Smooth muscle cell of the brain vasculature (primary cell): ENCODE measurements at regions not wholly inside any gene's neighbourhood (a gene's known extent, or its start where the extent isn't known, plus 50 kb on each side); places are given as distances from the start of the nearest gene placed in this dataset.
"Not testable (repeated sequence)": the region's sequence is repeated elsewhere in the genome, so short reads cannot be mapped to it uniquely, and the experiment has no call there.

Experiments used
- DNase-seq: peaks from one replicate; pipeline ENCODE4 v3.0.0-alpha.2; 2012; ENCODE audit warnings: low read depth, low spot score

DNA sequence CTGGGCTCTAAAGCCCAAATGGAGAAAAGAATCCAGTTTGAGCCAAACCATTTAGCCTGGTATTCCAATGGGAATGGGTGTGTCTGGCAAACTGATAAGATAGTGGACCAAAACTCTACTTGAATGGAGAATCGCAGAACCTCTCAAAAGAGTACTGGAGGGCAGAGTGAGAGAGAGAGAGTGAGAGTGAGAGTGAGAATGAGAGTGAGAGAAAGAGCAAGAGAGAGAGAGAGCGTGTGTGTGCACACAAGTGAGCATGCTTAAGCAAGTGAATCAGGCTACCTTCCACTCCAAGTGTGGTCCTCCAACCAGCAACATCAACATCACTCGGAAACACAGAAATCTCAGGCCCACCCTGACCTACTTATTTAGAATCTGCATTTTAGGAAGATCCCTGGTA is 58.8 kb downstream of the UQCRFS1 start:
- no peak for DNase-seq

GRCh38 chr19:29145756-29146155 is 67.2 kb downstream of the UQCRFS1 start:
- no peak for DNase-seq

DNA sequence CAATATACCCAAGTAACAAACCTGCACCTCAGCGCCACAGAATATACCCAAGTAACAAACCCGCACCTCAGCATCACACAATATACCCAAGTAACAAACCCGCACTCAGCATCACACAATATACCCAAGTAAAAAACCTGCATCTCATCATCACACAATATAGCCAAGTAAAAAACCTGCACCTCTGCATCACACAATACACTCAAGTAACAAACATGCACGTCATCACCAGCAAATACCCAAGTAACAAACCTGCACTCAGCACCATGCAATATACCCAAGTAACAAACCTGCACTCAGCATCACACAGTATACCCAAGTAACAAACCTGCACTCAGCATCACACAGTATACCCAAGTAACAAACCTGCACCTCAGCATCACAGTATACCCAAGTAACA is 69.8 kb downstream of the UQCRFS1 start:
- DNase-seq: no peak

- no peak for DNase-seq
Observed at GRCh38 chr19:29139227-29139626, 73.7 kb downstream of the UQCRFS1 start.

- DNase-seq: not testable (repeated sequence)
Observed at GRCh38 chr19:29138206-29138605, 74.7 kb downstream of the UQCRFS1 start.

GRCh38 chr19:29131456-29131855 is 81.5 kb downstream of the UQCRFS1 start:
- DNase-seq: no peak

DNA sequence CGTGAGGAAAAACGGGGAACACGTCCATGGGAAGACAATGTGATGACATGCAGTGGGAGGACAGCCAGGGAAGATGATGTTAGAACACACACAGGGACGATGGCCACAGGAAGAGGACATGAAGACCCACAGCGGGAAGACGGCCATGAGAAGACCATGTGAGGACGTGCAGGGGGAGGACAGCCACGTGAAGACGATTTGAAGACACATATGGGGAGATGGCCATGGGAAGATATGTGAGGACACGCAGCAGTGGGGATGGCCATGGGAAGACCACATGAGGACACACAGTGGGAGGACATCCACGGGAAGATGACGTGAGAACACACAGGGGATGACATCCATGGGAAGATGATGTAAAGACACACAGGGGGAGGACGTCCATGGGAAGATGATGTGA is 83.8 kb downstream of the UQCRFS1 start:
- no peak for DNase-seq

DNA sequence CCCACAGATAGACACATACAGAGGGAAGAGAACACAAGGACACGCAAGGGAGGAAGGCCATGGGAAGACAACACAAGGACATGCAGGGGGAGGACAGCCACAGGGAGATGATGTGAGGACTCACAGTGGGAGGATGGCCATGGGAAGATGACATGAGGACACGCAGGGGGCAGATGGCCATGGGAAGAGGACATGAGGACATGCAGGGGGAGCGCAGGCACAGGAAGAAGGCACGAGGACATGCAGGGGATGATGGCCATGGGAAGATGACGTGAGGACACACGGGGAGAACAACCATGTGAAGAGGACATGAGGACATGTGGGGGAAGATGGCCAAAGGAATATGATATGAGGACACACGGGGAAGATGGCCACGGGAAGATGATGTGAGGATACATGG is 84.7 kb downstream of the UQCRFS1 start:
- DNase-seq: no peak

DNA sequence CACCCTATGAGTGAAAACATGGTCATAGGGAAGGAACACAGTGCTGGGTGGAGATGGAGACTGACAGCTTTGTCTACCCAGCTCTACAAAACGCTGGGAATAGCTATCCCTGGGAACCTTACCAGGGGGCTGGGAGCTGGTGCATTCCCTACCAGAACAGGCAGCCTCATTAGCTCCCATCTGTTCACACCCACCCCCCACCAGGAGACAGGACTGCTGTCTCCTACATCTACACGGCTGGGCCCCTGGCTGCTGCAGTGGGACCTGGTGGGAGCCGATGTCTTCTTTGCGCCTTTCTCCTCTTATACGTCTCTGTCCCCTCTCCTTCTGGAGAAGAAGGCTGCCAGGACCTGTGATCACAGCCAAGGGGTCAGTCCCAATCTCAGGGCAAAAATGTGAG is 90.8 kb downstream of the UQCRFS1 start:
- DNase-seq: no peak

DNA sequence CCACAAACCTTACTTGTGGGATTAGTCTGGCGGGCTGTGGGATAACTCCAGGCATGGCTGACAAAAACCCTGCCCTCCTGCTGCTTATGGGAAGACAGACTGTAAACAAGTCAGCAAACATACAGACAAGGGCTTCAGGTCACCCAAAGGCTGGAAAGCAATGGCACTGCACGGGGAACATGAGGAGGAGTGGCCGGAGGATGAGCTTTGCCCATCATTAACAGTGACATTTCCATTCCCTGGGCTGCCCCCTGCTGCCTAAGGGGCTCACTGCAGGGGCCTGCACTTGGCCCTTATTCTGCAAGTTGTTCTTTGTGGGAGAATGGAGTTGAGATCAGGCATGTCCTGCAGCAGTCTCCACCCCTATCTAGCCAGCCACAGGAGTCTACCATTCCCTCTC is 91.3 kb downstream of the UQCRFS1 start:
- DNase-seq: no peak

- no peak for DNase-seq
Observed at GRCh38 chr19:29120466-29120865, 92.5 kb downstream of the UQCRFS1 start.

DNA sequence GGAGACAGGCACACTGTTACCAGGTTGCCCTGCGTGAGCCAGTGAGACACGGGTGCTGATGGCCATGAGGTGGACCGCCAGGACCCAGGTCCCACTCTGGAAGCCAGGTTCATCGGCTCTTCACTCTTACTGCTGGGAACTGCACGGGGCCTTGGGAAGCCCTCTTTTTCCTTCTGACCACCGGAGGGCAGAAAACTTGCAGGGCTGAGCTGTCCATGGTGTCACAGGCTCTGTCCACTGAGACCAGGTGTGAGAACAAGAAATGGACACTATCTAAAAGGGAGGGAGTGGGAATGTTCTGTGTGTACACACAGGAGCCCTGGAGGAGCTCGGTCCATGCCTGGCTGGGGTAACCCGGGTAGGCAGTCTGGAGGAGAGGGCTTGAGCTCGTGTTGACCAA is 93.4 kb downstream of the UQCRFS1 start:
- no peak for DNase-seq

GRCh38 chr19:29118389-29118788 is 94.6 kb downstream of the UQCRFS1 start:
- no peak for DNase-seq

- DNase-seq: no peak
Observed at GRCh38 chr19:29117926-29118325, 95.0 kb downstream of the UQCRFS1 start.

DNA sequence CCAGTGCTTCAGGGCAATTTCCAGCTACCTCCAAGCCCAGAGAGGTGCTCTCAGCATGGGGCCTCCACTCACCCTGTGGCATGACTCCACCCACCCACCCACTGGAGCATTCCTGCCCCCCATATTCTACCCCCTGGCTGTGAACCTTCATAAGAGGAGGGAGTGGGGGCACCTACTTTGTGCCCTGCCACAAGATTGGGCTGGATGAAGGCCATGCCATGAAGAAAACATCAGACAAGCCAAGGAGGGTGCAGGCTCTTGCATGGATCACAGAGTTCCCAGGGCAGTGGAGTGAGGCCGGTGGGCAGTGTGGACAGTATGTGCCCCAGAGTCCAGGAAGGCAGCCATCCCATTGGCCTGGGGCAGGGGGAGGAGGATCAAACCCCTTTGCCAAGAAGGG is 97.8 kb downstream of the UQCRFS1 start:
- no peak for DNase-seq

DNA sequence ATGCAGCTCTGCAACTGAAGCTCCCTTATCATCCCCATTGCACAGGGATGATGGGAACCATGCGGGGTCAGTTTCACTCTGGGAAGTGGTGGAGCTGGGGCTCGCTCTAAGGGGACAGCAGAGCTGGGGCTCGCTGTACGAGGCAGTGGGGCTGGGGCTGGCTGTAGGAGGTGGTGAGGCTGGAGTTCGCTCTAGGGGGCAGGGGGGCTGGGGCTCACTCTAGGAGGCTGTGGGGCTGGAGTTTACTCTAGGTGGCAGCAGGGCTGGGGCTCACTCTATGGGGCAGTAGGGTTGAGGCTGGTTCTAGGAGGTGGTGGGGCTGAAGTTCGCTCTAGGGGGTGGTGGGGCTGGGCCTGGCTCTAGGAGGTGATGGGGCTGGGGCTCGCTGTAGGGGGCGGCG is 99.1 kb downstream of the UQCRFS1 start:
- DNase-seq: no peak

GRCh38 chr19:29111576-29111975 is 101.4 kb downstream of the UQCRFS1 start:
- no peak for DNase-seq

GRCh38 chr19:29107831-29108230 is 105.1 kb downstream of the UQCRFS1 start:
- no peak for DNase-seq

- no peak for DNase-seq
Observed at GRCh38 chr19:29106346-29106885, 106.5 kb downstream of the UQCRFS1 start.

GRCh38 chr19:29105629-29106292 is 107.2 kb downstream of the UQCRFS1 start:
- no peak for DNase-seq

DNA sequence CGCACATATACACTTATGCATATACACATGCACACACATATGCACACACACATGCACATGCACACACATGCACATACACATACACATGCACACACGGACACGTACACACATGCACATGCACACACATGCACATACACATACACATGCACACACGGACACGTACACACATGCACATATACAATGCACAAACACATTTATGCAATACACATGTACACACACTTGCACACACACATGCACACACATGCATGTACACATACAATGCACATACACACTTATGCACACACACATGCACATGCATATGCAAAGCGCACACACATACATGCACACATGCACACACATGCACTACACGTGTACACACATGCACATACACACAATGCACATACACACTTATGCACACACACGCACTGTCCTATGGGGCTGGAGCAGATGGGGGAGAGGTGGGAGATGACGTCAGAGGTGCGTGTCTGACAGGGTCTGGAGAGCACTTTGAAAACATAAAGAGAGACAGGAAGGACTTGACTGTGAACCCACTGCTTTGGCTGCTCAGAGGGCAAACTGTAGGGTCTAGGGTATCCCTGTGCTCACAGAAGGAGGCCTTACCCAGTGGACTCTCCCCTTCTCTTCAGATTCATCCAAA is 108.2 kb downstream of the UQCRFS1 start:
- DNase-seq: no peak

DNA sequence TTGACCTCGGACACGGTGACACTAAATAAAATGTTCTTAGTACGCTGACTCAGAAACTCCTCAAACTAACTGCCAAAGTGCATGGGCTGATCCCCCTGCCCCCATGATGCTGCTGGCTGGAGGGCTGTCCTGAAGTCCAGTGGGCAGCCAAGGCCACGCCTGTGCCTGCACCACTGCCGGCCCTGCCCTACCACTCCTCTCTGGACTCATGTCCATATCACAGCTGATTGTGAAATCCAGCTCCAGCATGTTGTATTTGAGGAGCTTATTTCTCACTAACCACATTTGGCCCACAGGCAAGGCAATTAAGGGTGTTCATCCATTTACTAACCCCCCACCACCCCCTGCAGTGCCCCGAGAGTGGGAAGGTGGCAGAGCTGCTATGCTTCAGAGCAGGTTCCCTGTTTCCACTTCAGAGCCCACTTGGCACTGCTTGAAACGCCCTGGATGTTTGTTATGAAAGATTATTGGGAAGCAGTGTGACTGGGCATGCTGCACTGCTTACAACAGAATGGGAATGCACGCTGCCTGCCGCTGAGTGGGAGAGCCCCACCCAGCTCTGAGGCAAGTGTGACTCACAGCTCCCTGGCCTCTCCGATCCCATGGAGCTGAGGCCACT is 114.0 kb downstream of the UQCRFS1 start:
- no peak for DNase-seq

GRCh38 chr19:29098091-29098490 is 114.9 kb downstream of the UQCRFS1 start:
- no peak for DNase-seq
